Calu3 (cell line): ENCODE measurements at regions not wholly inside any gene's neighbourhood (a gene's known extent, or its start where the extent isn't known, plus 50 kb on each side); places are given as distances from the start of the nearest gene placed in this dataset.

ENCODE experiments used
- BruUV-seq: library from RNA; stranded (reverse); fragments of 400-500 nt; replicated peaks from 2 replicates; lab custom pipeline; 2021; lab: Mats Ljungman, UMichigan
- CTCF ChIA-PET: fragments of 300-600 bp; sonication (Branson Sonifier 250); formaldehyde crosslinking; loops from one replicate; lab custom pipeline; 2022; ENCODE audit warnings: antibody characterized with exemption; lab: Charles Lee
- DNase-seq: peaks from one replicate; pipeline ENCODE4 v3.0.0; 2022
- H3K27ac Mint-ChIP-seq: one replicate; pipeline ENCODE4 v1.8.0; 2022; ENCODE audit warnings: mixed read lengths; ENCODE audit not compliant: unreplicated experiment
- H3K27me3 Mint-ChIP-seq: one replicate; pipeline ENCODE4 v1.8.0; 2022; ENCODE audit warnings: mixed read lengths; ENCODE audit not compliant: unreplicated experiment
- H3K36me3 Mint-ChIP-seq: one replicate; pipeline ENCODE4 v1.8.0; 2022; ENCODE audit warnings: mild to moderate bottlenecking, moderate library complexity, mixed read lengths; ENCODE audit not compliant: insufficient read depth, unreplicated experiment
- H3K4me1 Mint-ChIP-seq: one replicate; pipeline ENCODE4 v1.8.0; 2022; ENCODE audit warnings: mild to moderate bottlenecking, low read depth, mixed read lengths; ENCODE audit not compliant: unreplicated experiment
- H3K4me3 Mint-ChIP-seq: one replicate; pipeline ENCODE4 v1.8.0; 2022; ENCODE audit warnings: mild to moderate bottlenecking, low read depth, moderate library complexity, mixed read lengths; ENCODE audit not compliant: unreplicated experiment
- H3K9me3 Mint-ChIP-seq: one replicate; pipeline ENCODE4 v1.8.0; 2022; ENCODE audit warnings: low read depth, mixed read lengths; ENCODE audit not compliant: unreplicated experiment
- CTCF ChIP-seq: fragments of 200-600 bp; IDR thresholded peaks from one replicate; pipeline ENCODE4 v1.8.0; 2022; ENCODE audit warnings: antibody characterized with exemption; ENCODE audit not compliant: unreplicated experiment
- intact Hi-C: fragments of 100-400 bp; cut with micrococcal nuclease; formaldehyde crosslinking; loops from one replicate; pipeline ENCODE4 v1.10.0; 2022; ENCODE audit not compliant: unreplicated experiment

- Mint-ChIP-seq H3K9me3 (no peaks in the 10 kb centered on the region), H3K36me3 (no peaks in the 10 kb centered on the region), H3K4me1 (no peaks in the 10 kb centered on the region), H3K27me3 (peaks cover 96% of the 10 kb centered on the region), H3K4me3 (no peak overlapping the region), H3K27ac (no peak overlapping the region)
- no peak for TF ChIP-seq CTCF
- no TSS peak for BruUV-seq
- CTCF ChIA-PET = no interaction called here
- intact Hi-C loops = no loop called here
- no peak for DNase-seq
These were observed 156.4 kb downstream of the PTPRU start for GRCh38 chr1:29392486-29393450.

GRCh38 chr1:29392036-29392435 lies 155.7 kb downstream of the PTPRU start:
- BruUV-seq = no TSS peak
- CTCF ChIA-PET = no interaction called here
- Mint-ChIP-seq H3K27ac (no peak overlapping the region), H3K36me3 (no peaks in the 10 kb centered on the region), H3K4me3 (no peak overlapping the region), H3K27me3 (peaks cover 96% of the 10 kb centered on the region), H3K9me3 (no peaks in the 10 kb centered on the region), H3K4me1 (no peaks in the 10 kb centered on the region)
- intact Hi-C loops = no loop called here
- DNase-seq = no peak
- TF ChIP-seq CTCF = no peak

GRCh38 chr1:29391362-29391880 lies 155.1 kb downstream of the PTPRU start:
- CTCF ChIA-PET = no interaction called here
- no peak for TF ChIP-seq CTCF
- Mint-ChIP-seq H3K36me3 (no peaks in the 10 kb centered on the region), H3K9me3 (no peaks in the 10 kb centered on the region), H3K27ac (no peak overlapping the region), H3K4me1 (no peaks in the 10 kb centered on the region), H3K27me3 (peaks cover 96% of the 10 kb centered on the region), H3K4me3 (no peak overlapping the region)
- BruUV-seq = no TSS peak
- intact Hi-C loops = no loop called here
- no peak for DNase-seq

DNA sequence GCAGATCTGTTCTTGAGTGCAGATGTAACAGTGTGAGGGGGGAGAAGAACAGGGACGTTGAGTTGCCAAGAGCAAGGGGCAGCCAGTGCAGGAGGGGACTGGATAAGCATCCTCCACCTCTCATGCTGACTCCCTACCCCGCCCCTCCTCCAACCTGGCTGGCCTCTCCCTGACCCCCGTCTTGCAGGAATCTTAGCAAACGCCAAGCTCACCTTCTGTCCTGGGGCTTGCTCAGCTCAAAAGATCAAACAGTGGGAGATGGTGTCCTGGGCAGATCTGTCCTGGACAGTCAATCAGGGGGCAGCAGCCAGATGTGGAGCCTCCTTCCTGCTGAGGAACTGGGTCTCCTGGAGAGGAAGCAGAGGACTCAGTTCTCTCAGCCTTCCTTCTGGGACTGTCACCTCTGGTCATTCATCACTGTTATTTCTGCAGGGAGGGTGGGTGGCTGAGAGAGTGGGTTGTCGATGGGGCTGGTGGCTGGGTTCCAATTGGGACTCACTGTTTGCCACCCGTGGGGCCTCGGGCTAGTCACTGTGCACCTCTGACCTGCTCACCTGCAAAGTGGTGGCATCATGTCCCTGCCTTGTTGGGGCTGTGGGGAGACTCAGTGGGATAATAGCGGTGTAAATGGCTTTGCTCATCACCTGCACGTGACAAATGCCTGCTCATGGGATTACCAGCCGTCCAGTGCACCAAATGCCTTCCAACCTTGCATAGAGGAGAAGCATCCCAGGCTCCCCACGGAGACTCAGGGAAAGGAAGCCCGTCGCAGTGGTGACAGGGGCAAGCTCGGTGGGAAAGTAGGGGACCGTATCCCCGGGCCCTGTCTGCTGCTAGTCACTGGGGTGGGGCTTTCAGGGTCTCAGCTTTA lies 154.4 kb downstream of the PTPRU start:
- DNase-seq = no peak
- Mint-ChIP-seq H3K27ac (no peak overlapping the region), H3K9me3 (no peaks in the 10 kb centered on the region), H3K4me3 (no peak overlapping the region), H3K36me3 (no peaks in the 10 kb centered on the region), H3K27me3 (peaks cover 92% of the 10 kb centered on the region), H3K4me1 (no peaks in the 10 kb centered on the region)
- CTCF ChIA-PET = no interaction called here
- no TSS peak for BruUV-seq
- intact Hi-C loops = no loop called here
- no peak for TF ChIP-seq CTCF
